ENCODE measurements at regions not wholly inside any gene's neighbourhood (a gene's known extent, or its start where the extent isn't known, plus 50 kb on each side); places are given as distances from the start of the nearest gene placed in this dataset.

- DNase-seq (ENCODE audit: low read depth), result no peak
- H3K4me3 ChIP-seq (ENCODE audit: low read depth, low read length), result no peak overlapping the region
- TF ChIP-seq MAX (IDR thresholded peaks at IDR 0.05; ENCODE audit: low read depth, low read length) (no peak), POLR2A (IDR thresholded peaks at IDR 0.05; ENCODE audit: extremely low read depth, insufficient read length) (no peak), MYC (IDR thresholded peaks at IDR 0.05; ENCODE audit: low read depth, low read length) (no peak)
- TF ChIP-seq, protein P1, sequence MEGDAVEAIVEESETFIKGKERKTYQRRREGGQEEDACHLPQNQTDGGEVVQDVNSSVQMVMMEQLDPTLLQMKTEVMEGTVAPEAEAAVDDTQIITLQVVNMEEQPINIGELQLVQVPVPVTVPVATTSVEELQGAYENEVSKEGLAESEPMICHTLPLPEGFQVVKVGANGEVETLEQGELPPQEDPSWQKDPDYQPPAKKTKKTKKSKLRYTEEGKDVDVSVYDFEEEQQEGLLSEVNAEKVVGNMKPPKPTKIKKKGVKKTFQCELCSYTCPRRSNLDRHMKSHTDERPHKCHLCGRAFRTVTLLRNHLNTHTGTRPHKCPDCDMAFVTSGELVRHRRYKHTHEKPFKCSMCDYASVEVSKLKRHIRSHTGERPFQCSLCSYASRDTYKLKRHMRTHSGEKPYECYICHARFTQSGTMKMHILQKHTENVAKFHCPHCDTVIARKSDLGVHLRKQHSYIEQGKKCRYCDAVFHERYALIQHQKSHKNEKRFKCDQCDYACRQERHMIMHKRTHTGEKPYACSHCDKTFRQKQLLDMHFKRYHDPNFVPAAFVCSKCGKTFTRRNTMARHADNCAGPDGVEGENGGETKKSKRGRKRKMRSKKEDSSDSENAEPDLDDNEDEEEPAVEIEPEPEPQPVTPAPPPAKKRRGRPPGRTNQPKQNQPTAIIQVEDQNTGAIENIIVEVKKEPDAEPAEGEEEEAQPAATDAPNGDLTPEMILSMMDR (IDR thresholded peaks at IDR 0.05; ENCODE audit: low read depth, low read length), result no peak
Observed at GRCh38 chr5:5886353-5886752, 463.9 kb downstream of the ICE1 start.

DNA sequence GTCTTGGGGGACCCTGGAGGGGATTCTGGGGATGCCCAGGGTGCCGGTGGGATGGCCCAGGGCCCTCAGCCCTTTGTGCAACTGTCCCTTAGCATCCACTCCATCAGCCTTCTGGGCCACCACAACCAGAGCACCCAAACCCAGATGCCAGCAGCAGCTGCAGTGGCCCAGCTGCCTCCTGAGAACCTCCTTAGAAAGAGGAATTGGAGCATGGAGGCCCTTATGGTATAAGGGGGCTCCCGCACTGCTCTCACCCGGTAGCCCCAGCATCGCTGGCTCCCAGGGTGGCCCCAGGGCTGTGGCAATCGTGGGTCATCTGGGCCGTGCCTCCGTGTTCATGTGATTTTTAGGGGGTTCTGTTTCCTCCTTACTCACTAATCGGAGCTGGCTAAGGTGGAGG, 463.3 kb downstream of the ICE1 start:
- no peak overlapping the region for H3K4me3 ChIP-seq (ENCODE audit: low read depth, low read length)
- no peak for DNase-seq (ENCODE audit: low read depth)
- no peak for TF ChIP-seq MYC (IDR thresholded peaks at IDR 0.05; ENCODE audit: low read depth, low read length)
- TF ChIP-seq, protein P1 (IDR thresholded peaks at IDR 0.05; ENCODE audit: low read depth, low read length), result no peak
- TF ChIP-seq POLR2A (IDR thresholded peaks at IDR 0.05; ENCODE audit: extremely low read depth, insufficient read length), result no peak
- TF ChIP-seq MAX (IDR thresholded peaks at IDR 0.05; ENCODE audit: low read depth, low read length), result no peak

DNA sequence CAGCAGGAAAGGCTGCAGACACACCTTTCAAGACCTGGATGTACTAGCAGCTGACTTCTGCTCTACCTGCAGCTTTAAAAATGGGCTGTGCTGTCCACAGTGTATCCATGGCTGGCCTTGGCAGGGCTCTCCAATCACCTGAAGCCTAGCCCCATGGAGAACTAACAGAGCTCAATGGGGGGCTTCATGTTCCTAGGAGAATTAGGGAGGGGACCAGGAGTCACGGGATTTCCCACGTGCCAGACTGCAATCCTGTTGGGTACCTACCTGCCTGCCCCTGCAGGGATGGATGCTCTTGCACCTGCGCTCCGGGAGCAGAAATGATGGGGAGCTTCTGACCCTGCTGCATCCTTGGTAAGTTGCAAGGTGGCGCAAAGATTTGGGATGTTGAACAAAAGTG, 462.1 kb downstream of the ICE1 start:
- H3K4me3 ChIP-seq (ENCODE audit: low read depth, low read length), result no peak overlapping the region
- DNase-seq (ENCODE audit: low read depth), result no peak
- TF ChIP-seq, protein P1 (IDR thresholded peaks at IDR 0.05; ENCODE audit: low read depth, low read length), result no peak
- TF ChIP-seq MAX (IDR thresholded peaks at IDR 0.05; ENCODE audit: low read depth, low read length), result no peak
- no peak for TF ChIP-seq POLR2A (IDR thresholded peaks at IDR 0.05; ENCODE audit: extremely low read depth, insufficient read length)
- no peak for TF ChIP-seq MYC (IDR thresholded peaks at IDR 0.05; ENCODE audit: low read depth, low read length)

GRCh38 chr5:5883562-5883961, 461.1 kb downstream of the ICE1 start:
- TF ChIP-seq, protein P1 (IDR thresholded peaks at IDR 0.05; ENCODE audit: low read depth, low read length), result no peak
- TF ChIP-seq MYC (IDR thresholded peaks at IDR 0.05; ENCODE audit: low read depth, low read length), result no peak
- TF ChIP-seq POLR2A (IDR thresholded peaks at IDR 0.05; ENCODE audit: extremely low read depth, insufficient read length), result no peak
- no peak for TF ChIP-seq MAX (IDR thresholded peaks at IDR 0.05; ENCODE audit: low read depth, low read length)

DNA sequence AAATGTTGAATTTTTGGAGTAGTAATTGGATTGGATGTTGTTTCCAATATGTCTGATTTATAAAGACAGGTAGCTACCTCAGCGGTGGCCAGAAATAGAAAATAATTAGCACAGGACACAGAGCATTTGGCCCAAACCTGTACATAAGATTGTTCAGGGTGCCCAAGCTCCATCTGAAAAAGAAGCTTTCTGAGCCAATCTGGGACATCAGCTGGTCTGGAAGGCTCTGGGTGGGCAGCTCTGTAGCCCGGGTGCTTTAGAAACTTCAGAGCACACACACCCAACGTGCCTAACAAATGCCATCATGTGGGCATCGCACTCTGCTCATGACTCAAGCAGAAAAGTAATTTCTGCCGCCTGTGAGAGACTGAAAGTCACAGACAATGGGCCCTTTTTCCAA, 460.7 kb downstream of the ICE1 start:
- DNase-seq (ENCODE audit: low read depth), result no peak
- no peak overlapping the region for H3K4me3 ChIP-seq (ENCODE audit: low read depth, low read length)
- TF ChIP-seq, protein P1 (IDR thresholded peaks at IDR 0.05; ENCODE audit: low read depth, low read length), result no peak
- no peak for TF ChIP-seq MAX (IDR thresholded peaks at IDR 0.05; ENCODE audit: low read depth, low read length)
- no peak for TF ChIP-seq MYC (IDR thresholded peaks at IDR 0.05; ENCODE audit: low read depth, low read length)
- TF ChIP-seq POLR2A (IDR thresholded peaks at IDR 0.05; ENCODE audit: extremely low read depth, insufficient read length), result no peak

More at GRCh38 chr5:5883562-5883961, 461.1 kb downstream of the ICE1 start:
- H3K4me3 ChIP-seq (ENCODE audit: low read depth, low read length), result no peak overlapping the region
- DNase-seq (ENCODE audit: low read depth), result no peak

- no peak overlapping the region for H3K4me3 ChIP-seq (ENCODE audit: low read depth, low read length)
- no peak for TF ChIP-seq MAX (IDR thresholded peaks at IDR 0.05; ENCODE audit: low read depth, low read length)
- no peak for TF ChIP-seq MYC (IDR thresholded peaks at IDR 0.05; ENCODE audit: low read depth, low read length)
- no peak for DNase-seq (ENCODE audit: low read depth)
Observed at GRCh38 chr5:5882706-5883105, 460.2 kb downstream of the ICE1 start.

All from NB4 (cell line).